Activated CD4-positive, alpha-beta T cell treated with anti-CD3 and anti-CD28 coated beads, Interleukin-10, Interleukin-2, amounts not matched to agents 100 ng/mL and 50 ng/mL, durations not matched to agents 16 hours and 8 hours (primary cell): ENCODE measurements at regions not wholly inside any gene's neighbourhood (a gene's known extent, or its start where the extent isn't known, plus 50 kb on each side); places are given as distances from the start of the nearest gene placed in this dataset.
A peak's percentile ranks its signal among the peaks of the same experiment; 100 is the strongest.
"Not testable (repeated sequence)": the region's sequence is repeated elsewhere in the genome, so short reads cannot be mapped to it uniquely, and the experiment has no call there.

Experiments used
- DNase-seq: peaks from one replicate; pipeline ENCODE4 v3.0.0-alpha.2; 2020

- no peak for DNase-seq
Observed at GRCh38 chr13:74555651-74556420, 421.6 kb upstream of the KLF12 start.

- no peak for DNase-seq
Observed at GRCh38 chr13:74555276-74555625, 421.0 kb upstream of the KLF12 start.

DNA sequence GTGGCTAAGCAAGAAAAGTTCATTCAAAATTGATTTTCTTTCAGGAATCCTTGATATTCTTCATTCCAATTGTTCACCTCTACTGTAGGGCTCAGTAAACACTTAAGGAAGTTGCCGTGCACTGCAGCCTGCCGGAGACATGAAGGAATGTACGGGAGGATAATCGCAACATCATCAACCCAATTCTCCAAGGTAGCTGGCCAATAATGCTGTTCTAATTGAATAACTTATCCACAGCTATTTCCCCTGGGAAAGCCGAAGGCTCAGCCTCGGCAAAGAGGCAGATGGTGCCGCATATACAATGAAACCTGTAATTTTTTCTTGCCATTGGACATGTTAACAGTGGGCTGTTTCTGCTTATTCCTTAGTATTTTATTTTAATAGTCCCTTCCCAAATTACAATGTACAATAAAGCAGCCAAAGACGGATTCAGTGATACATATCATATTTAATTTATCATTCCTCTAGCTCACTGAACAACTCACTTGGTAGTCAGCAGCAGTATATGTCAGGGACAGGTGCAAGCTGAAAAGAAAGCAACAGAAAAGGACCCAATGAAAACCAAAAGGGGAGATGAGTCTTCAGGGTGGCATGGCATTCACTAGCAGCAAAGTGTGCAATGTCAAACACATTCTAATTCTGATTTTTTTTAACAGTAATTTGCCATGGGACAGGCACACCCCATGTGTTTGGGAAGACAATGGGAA lies 420.5 kb upstream of the KLF12 start:
- no peak for DNase-seq

GRCh38 chr13:74550039-74550438 lies 415.8 kb upstream of the KLF12 start:
- peak; percentile 39 for DNase-seq

- DNase-seq, result not testable (repeated sequence)
Observed at GRCh38 chr13:74536649-74537048, 402.4 kb upstream of the KLF12 start.

GRCh38 chr13:74533226-74533625 lies 399.0 kb upstream of the KLF12 start:
- DNase-seq, result no peak

- DNase-seq, result no peak
Observed at GRCh38 chr13:74530011-74530410, 395.8 kb upstream of the KLF12 start.

DNA sequence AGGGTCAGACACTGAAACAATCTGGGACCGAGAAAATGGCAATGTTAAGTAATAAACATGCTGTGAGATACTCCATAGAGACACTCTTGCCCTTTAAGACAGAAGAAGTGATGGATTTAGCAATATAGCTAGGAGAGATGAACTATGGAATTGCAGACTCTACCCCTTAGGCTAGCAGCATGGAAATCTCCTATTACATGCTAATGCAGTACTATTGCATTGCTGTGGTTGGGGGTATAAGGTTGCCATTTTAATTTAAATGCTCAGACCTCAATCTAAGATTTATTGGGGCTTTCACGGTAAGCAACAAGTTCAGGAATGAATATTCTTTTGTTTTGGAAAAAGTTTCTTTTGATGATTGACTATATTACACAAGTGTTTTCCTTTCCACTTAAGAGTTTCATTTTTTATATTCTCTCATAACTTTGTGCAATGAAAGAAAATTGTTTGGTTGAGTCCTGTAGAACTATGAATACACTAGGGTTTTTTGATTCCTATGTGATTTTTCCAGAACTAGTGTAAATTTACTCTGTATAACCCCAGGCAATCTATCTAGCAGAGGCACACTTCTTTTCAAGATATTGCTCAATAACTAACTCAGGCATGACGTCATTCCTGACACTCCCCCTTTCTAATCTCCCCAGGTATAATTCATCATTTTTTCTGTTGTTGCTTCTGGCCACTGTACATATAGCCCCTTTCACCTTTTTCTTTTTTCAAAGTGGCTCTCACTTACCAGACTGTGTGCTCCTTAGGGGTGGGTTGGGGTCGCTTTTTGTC lies 394.7 kb upstream of the KLF12 start:
- DNase-seq, result no peak

- no peak for DNase-seq
Observed at GRCh38 chr13:74523057-74523456, 388.9 kb upstream of the KLF12 start.

DNA sequence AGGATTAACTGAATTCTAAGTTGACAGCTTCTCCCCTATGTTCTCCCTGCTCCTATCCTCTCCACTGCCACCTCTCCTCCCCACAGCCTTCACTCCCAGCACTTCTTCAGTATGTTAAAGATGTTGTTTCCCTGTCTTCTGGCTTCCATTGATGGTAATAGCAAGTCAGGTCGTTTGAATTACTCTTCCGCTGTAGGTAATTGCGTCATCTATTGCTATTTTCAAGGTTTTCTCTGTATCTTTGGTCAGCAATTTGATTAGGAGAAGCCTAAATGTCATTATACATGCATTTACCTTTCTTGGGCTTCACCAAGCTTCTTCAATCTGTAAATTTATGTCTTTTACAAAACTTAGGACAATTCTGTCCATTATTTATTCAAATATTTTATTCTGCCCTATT lies 377.3 kb upstream of the KLF12 start:
- DNase-seq, result no peak

- DNase-seq, result no peak
Observed at GRCh38 chr13:74487091-74487722, 353.0 kb upstream of the KLF12 start.

DNA sequence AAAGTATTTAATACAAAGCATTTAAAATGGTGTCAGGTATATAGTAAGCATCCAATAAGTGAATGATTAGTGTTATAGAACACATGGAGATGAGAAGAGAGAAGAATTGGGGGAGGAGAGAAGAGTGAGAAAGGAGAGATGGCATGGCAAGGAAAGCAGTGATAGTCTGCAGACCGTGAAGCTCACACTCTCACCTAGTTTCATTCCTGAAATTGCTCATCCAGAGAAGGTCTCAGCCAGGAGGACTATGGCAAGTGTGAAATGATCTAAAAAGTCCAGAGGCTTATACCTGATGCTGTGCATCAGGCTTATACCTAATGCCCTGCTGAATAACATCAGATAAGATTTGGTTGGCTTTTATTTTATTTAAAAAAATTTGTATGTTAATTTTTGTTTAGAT lies 351.6 kb upstream of the KLF12 start:
- peak; percentile 10 for DNase-seq

- no peak for DNase-seq
Observed at GRCh38 chr13:74479124-74479523, 344.9 kb upstream of the KLF12 start.

DNA sequence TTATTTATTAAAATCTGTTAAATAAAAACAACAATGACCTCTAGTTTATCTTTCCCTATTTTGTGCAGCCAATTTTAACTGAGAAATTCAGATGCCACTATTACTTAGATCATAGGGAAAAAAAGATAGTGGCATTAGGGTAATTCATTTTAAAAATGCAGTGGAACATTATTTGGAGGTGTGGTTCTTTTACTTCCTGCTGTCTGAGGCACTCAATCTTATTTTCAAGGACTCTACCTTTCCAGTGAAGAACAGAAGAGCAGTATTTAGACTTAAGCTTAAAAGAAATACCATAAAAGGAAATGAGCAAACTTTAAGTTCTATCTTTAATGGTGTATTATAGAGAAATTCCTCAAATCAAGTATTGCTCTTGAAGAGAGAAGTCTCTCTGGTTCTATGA lies 342.6 kb upstream of the KLF12 start:
- DNase-seq, result no peak

GRCh38 chr13:74476365-74476764 lies 342.2 kb upstream of the KLF12 start:
- DNase-seq, result no peak

GRCh38 chr13:74466864-74467263 lies 332.7 kb upstream of the KLF12 start:
- DNase-seq, result no peak

DNA sequence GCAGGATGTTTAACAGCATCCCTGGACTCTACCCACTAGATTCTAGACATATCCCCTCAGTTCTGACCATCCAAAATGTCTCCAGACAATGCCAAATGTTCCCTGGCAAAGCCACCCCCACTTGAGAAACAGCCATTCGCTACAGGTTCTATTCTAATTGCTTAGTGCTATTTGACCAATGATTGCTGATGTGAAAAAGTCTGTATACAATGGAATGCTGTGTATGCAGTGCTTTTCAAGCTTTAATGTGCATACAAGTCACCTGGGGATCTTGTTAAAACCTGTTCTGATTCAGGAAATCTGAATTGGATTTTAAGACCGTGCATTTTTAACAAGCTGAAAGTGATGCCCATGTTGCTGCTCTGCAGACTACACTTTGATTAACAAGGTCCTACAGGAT lies 331.8 kb upstream of the KLF12 start:
- no peak for DNase-seq

GRCh38 chr13:74465271-74465670 lies 331.1 kb upstream of the KLF12 start:
- no peak for DNase-seq

DNA sequence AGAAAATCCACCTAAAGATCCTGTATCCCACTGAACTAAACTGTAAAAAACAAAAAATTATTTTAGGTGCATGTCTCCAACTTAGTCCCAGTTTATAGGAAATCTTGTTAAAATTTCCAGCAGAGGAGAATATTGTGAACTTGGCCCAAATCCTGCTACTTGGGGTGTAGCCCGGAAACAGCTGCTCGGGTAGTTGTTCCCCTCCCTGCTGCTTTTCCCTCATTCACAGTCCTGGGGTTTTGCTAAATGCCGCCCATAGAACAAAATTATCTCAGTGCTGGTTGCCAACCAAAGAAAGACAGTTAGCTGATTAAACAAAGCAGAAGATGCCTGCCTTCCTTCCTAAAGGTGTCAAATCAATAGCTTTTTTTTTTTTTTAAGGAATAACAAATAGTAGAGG lies 330.5 kb upstream of the KLF12 start:
- DNase-seq, result no peak

GRCh38 chr13:74461011-74461410 lies 326.8 kb upstream of the KLF12 start:
- DNase-seq, result no peak

- no peak for DNase-seq
Observed at GRCh38 chr13:74452881-74453280, 318.7 kb upstream of the KLF12 start.

DNA sequence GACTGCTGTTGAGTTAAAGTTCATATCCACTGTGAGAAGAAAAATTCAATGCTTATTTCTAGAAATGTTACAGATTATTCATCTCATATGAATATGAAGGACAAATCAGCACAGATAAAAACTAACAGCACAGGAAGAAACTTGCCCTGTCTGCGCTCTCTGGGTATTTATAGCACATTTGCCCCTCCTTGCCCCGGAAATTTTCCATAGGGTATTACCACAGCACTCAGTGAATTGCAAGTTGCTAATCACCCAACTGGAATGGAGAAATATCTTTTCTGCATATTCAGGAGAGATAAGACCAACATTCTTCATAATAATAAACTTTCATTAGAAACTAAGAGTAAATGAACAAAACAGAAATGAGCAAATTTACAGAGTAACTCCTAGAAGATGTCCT lies 318.0 kb upstream of the KLF12 start:
- no peak for DNase-seq

DNA sequence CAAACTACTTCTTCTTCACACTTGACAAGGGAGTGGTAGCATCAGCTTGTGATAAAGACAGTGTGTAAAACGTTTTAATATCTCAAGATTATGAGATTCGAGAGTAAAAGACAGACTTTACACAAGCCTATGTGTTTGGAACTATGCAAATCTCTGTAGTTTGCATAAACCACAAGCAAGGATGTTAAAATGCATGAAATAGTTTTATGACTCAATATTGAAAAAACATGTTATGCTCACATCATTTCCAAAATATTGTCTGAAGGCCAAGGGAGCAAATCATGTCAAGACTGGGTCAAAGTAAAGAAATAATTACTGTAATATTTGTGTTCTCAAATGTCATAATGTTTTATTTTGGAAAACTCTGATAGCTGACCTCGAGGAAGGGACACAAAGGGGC lies 316.8 kb upstream of the KLF12 start:
- DNase-seq, result no peak

DNA sequence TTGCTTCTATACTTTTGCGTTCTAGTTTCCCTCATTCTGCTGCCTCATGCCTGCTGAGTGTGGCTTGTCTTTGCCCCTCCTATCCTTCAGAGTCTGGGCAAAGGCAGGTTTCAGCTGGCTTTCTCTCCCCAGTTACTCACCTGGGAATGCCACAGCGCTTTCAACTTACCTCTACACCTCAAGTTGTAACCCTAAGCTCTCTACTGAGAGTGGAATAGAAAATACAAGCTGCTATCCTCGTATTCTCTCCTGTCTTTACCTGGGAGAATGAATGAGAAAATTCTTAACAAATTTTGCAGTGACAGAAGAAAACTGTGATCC lies 316.3 kb upstream of the KLF12 start:
- DNase-seq, result no peak
